Embryonic facial prominence (tissue), 1 donor: ENCODE measurements at regions not wholly inside any gene's neighbourhood (a gene's known extent, or its start where the extent isn't known, plus 50 kb on each side); places are given as distances from the start of the nearest gene placed in this dataset.
"Not testable (repeated sequence)": the region's sequence is repeated elsewhere in the genome, so short reads cannot be mapped to it uniquely, and the experiment has no call there.

ENCODE experiments used
- DNase-seq: peaks from one replicate; pipeline ENCODE4 v3.0.0-alpha.2; 2016; ENCODE audit errors: extremely low spot score

- DNase-seq = no peak
Observed at GRCh38 chr16:63157818-63158217, 1121.6 kb upstream of the CDH8 start.

- no peak for DNase-seq
Observed at GRCh38 chr16:63146251-63146650, 1110.0 kb upstream of the CDH8 start.

- DNase-seq = no peak
Observed at GRCh38 chr16:63145411-63145810, 1109.2 kb upstream of the CDH8 start.

GRCh38 chr16:63135069-63135468, 1098.8 kb upstream of the CDH8 start:
- no peak for DNase-seq

GRCh38 chr16:63131503-63131902, 1095.3 kb upstream of the CDH8 start:
- DNase-seq = no peak

GRCh38 chr16:63130942-63131341, 1094.7 kb upstream of the CDH8 start:
- no peak for DNase-seq

- DNase-seq = no peak
Observed at GRCh38 chr16:63129411-63130125, 1093.3 kb upstream of the CDH8 start.

GRCh38 chr16:63119905-63120304, 1083.7 kb upstream of the CDH8 start:
- DNase-seq = not testable (repeated sequence)

GRCh38 chr16:63100082-63100481, 1063.8 kb upstream of the CDH8 start:
- no peak for DNase-seq

GRCh38 chr16:63096857-63097256, 1060.6 kb upstream of the CDH8 start:
- no peak for DNase-seq

- no peak for DNase-seq
Observed at GRCh38 chr16:63092736-63093135, 1056.5 kb upstream of the CDH8 start.

- no peak for DNase-seq
Observed at GRCh38 chr16:63082101-63082500, 1045.9 kb upstream of the CDH8 start.

GRCh38 chr16:63080746-63081145, 1044.5 kb upstream of the CDH8 start:
- no peak for DNase-seq

- no peak for DNase-seq
Observed at GRCh38 chr16:63069047-63069446, 1032.8 kb upstream of the CDH8 start.

- no peak for DNase-seq
Observed at GRCh38 chr16:63067141-63067540, 1030.9 kb upstream of the CDH8 start.

GRCh38 chr16:63066552-63066951, 1030.3 kb upstream of the CDH8 start:
- DNase-seq = no peak

- no peak for DNase-seq
Observed at GRCh38 chr16:63061319-63061718, 1025.1 kb upstream of the CDH8 start.

- DNase-seq = no peak
Observed at GRCh38 chr16:63059676-63060075, 1023.4 kb upstream of the CDH8 start.

GRCh38 chr16:63057341-63057740, 1021.1 kb upstream of the CDH8 start:
- DNase-seq = no peak

GRCh38 chr16:63050391-63050790, 1014.2 kb upstream of the CDH8 start:
- DNase-seq = no peak

GRCh38 chr16:63038397-63039106, 1002.3 kb upstream of the CDH8 start:
- no peak for DNase-seq

GRCh38 chr16:63037761-63038396, 1001.6 kb upstream of the CDH8 start:
- DNase-seq = no peak
